HCT116 (cell line): ENCODE measurements at regions not wholly inside any gene's neighbourhood (a gene's known extent, or its start where the extent isn't known, plus 50 kb on each side); places are given as distances from the start of the nearest gene placed in this dataset.
A peak's percentile ranks its signal among the peaks of the same experiment; 100 is the strongest.

Experiments
- ATAC-seq: fragments of 200-7000 bp; cut with Tn5 transposase; 2 replicates; pipeline ENCODE4 v1.9.1; 2020; ENCODE audit warnings: mild to moderate bottlenecking, moderate library complexity
- BruUV-seq: library from RNA; stranded (reverse); fragments of 400-500 nt; replicated peaks from 2 replicates; lab custom pipeline; 2021; lab: Mats Ljungman, UMichigan
- CTCF ChIA-PET: fragments of 300-600 bp; sonication (Branson Sonifier 250); formaldehyde crosslinking; loops from one replicate; lab custom pipeline; 2021; ENCODE audit warnings: antibody characterized with exemption; lab: Charles Lee
- POLR2A ChIA-PET: fragments of 300-600, 350-600 bp; sonication (Branson Sonifier 250); formaldehyde crosslinking; loops from one replicate; lab custom pipeline; 2021; ENCODE audit warnings: antibody characterized with exemption; lab: Charles Lee
- RAD21 ChIA-PET, 2 experiments: fragments of 300-600 bp; sonication (Branson Sonifier 250); formaldehyde crosslinking; loops; one replicate each; lab custom pipeline; 2023; ENCODE audit warnings: low total read pairs in 2 of 2; ENCODE audit not compliant: uncharacterized antibody in 2 of 2, unreplicated experiment in 2 of 2, low non-redundant PET in 1 of 2; lab: Charles Lee
- DNase-seq: peaks from one replicate; pipeline ENCODE4 v3.0.0-alpha.2; 2010; ENCODE audit warnings: low read depth, low spot score
- H2AFZ ChIP-seq: fragments of 200-600 bp; shearing (Covaris generic), sonication (generic); 2 replicates; pipeline ENCODE4 v1.6.1; 2017; ENCODE audit warnings: low read depth, mixed run types, mixed read lengths, antibody characterized with exemption, low read length; ENCODE audit not compliant: poor library complexity, severe bottlenecking
- H3K27ac ChIP-seq: 2 replicates; pipeline ENCODE4 v1.5.1; 2012; ENCODE audit warnings: low read depth, low read length
- H3K27me3 ChIP-seq: fragments of 200-600 bp; sonication (generic); 2 replicates; pipeline ENCODE4 v1.6.1; 2016; ENCODE audit warnings: mixed run types, low read length, mixed read lengths; ENCODE audit not compliant: insufficient read depth
- H3K36me3 ChIP-seq, 2 experiments: fragments of 200-500 bp in 1 of 2; fragments of 200-600 bp in 1 of 2; sonication (Bioruptor generic) in 1 of 2; sonication (generic) in 1 of 2; 2 replicates each; pipeline versions ENCODE4 v1.5.1 to v1.6.1; 2014 to 2016; ENCODE audit warnings: low read length in 2 of 2, inconsistent platforms in 1 of 2, mixed read lengths in 1 of 2, mixed run types in 1 of 2; ENCODE audit not compliant: insufficient read depth in 2 of 2, control insufficient read depth in 1 of 2
- H3K4me1 ChIP-seq, 2 experiments: fragments of 200-600 bp in 1 of 2; sonication (generic) in 1 of 2; 2 replicates each; pipeline versions ENCODE4 v1.5.1 to v1.6.1; 2012 to 2017; ENCODE audit warnings: low read length in 2 of 2, inconsistent platforms in 1 of 2, mild to moderate bottlenecking in 1 of 2, mixed read lengths in 1 of 2, mixed run types in 1 of 2, moderate library complexity in 1 of 2; ENCODE audit not compliant: insufficient read depth in 2 of 2, control insufficient read depth in 1 of 2
- H3K4me2 ChIP-seq: fragments of 200-600 bp; sonication (generic); 2 replicates; pipeline ENCODE4 v1.6.1; 2017; ENCODE audit warnings: mixed run types, low read length, mixed read lengths
- H3K4me3 ChIP-seq, 2 experiments: fragments of 200-600 bp in 1 of 2; sonication (generic) in 1 of 2; replicated peaks in 1 of 2; 2 replicates each; pipeline ENCODE4 v1.5.1; 2011 to 2016; ENCODE audit warnings: low read length in 2 of 2, control low read depth in 1 of 2, low read depth in 1 of 2, mild to moderate bottlenecking in 1 of 2, mixed read lengths in 1 of 2, mixed run types in 1 of 2
- H3K79me2 ChIP-seq: fragments of 200-600 bp; sonication (generic); 2 replicates; pipeline ENCODE4 v1.6.1; 2017; ENCODE audit warnings: mild to moderate bottlenecking, mixed run types, low read length, moderate library complexity, mixed read lengths; ENCODE audit not compliant: insufficient read depth
- H3K9ac ChIP-seq: fragments of 200-600 bp; sonication (generic); 2 replicates; pipeline ENCODE4 v1.6.1; 2016; ENCODE audit warnings: low read length, mixed read lengths
- H3K9me2 ChIP-seq: fragments of 200-600 bp; sonication (generic), shearing (Covaris generic); 2 replicates; pipeline ENCODE4 v1.6.1; 2017; ENCODE audit warnings: mixed run types, mild to moderate bottlenecking, moderate library complexity; ENCODE audit not compliant: insufficient read depth
- H3K9me3 ChIP-seq, 2 experiments: fragments of 200-500 bp in 1 of 2; fragments of 200-600 bp in 1 of 2; sonication (Bioruptor generic) in 1 of 2; sonication (generic) in 1 of 2; 2 replicates each; pipeline ENCODE4 v1.6.1; 2014 to 2017; ENCODE audit warnings: low read length in 2 of 2, mixed read lengths in 2 of 2, inconsistent platforms in 1 of 2, low read depth in 1 of 2, mild to moderate bottlenecking in 1 of 2, mixed run types in 1 of 2, moderate library complexity in 1 of 2; ENCODE audit not compliant: control insufficient read depth in 1 of 2, insufficient read depth in 1 of 2
- H4K20me1 ChIP-seq: fragments of 200-600 bp; sonication (generic), shearing (Covaris generic); 2 replicates; pipeline ENCODE4 v1.6.1; 2017; ENCODE audit warnings: mixed run types, mild to moderate bottlenecking, moderate library complexity; ENCODE audit not compliant: insufficient read depth
- ATF3 ChIP-seq: IDR thresholded peaks from 2 replicates; pipeline ENCODE4 v1.6.1; 2012
- CEBPB ChIP-seq: IDR thresholded peaks from 2 replicates; pipeline ENCODE4 v1.6.1; 2012; ENCODE audit warnings: low read depth
- CTCF ChIP-seq, 3 experiments: fragments of 200-600 bp in 1 of 3; sonication (generic) in 1 of 3; IDR thresholded peaks in 2 of 3; conservative IDR thresholded peaks in 1 of 3; 2 replicates each; pipeline ENCODE4 v1.5.1; 2012 to 2017; ENCODE audit warnings: low read depth in 2 of 3, low read length in 2 of 3, antibody characterized with exemption in 1 of 3, borderline replicate concordance in 1 of 3, control low read depth in 1 of 3, mild to moderate bottlenecking in 1 of 3, mixed read lengths in 1 of 3, mixed run types in 1 of 3, moderate library complexity in 1 of 3; ENCODE audit not compliant: insufficient read depth in 1 of 3
- ELF1 ChIP-seq: IDR thresholded peaks from 2 replicates; pipeline ENCODE4 v1.6.1; 2012; ENCODE audit warnings: low read depth, borderline replicate concordance
- FOSL1 ChIP-seq: IDR thresholded peaks from 2 replicates; pipeline ENCODE4 v1.6.1; 2012; ENCODE audit warnings: low read depth
- JUND ChIP-seq: IDR thresholded peaks from 2 replicates; pipeline ENCODE4 v1.6.1; 2012
- RAD21 ChIP-seq: IDR thresholded peaks from 2 replicates; pipeline ENCODE4 v1.6.1; 2012; ENCODE audit warnings: low read depth, mild to moderate bottlenecking
- SRF ChIP-seq: IDR thresholded peaks from 2 replicates; pipeline ENCODE4 v1.6.1; 2012; ENCODE audit warnings: low read depth
- TCF7L2 ChIP-seq: IDR thresholded peaks from 2 replicates; pipeline ENCODE4 v1.7.0; 2011; ENCODE audit warnings: borderline replicate concordance, inconsistent platforms; ENCODE audit not compliant: insufficient read depth, insufficient read length; ENCODE audit errors: extremely low read depth
- ZNF274 ChIP-seq: fragments of 200-500 bp; sonication (Bioruptor generic); IDR thresholded peaks from 2 replicates; pipeline ENCODE4 v1.6.1; 2014; ENCODE audit warnings: mild to moderate bottlenecking, low read depth, low read length, inconsistent platforms
- intact Hi-C: fragments of 100-400 bp; cut with micrococcal nuclease; formaldehyde crosslinking; loops from 2 replicates; pipeline ENCODE4 v1.10.0; 2022

GRCh38 chr18:34350778-34351177, 126.1 kb upstream of the NOL4 start:
- CTCF ChIA-PET, result no interaction called here
- Histone ChIP-seq H3K36me3 (no peaks in the 10 kb centered on the region), H3K27ac (no peak overlapping the region), H3K4me1 (no peaks in the 10 kb centered on the region), H3K4me3 (no peak overlapping the region), H2AFZ (no peak overlapping the region), H3K79me2 (no peaks in the 10 kb centered on the region), H3K4me2 (no peak overlapping the region), H3K27me3 (no peaks in the 10 kb centered on the region), H3K9me2 (no peaks in the 10 kb centered on the region), H4K20me1 (no peaks in the 10 kb centered on the region), H3K9ac (no peak overlapping the region), H3K9me3 (peaks cover 0 to 7% of the 10 kb centered on the region in 2 experiments; a peak in 2 of 4 replicates)
- DNase-seq (no peak), ATAC-seq (no peak)
- TF ChIP-seq ZNF274 (no peak), JUND (no peak), CTCF (IDR thresholded peaks at IDR 0.05 in 2 of 3, conservative IDR thresholded peaks at IDR 0.05 in 1 of 3; ENCODE audit: borderline replicate concordance in 1 of 3, insufficient read depth in 1 of 3, low read depth in 2 of 3, low read length in 2 of 3) (no peak), SRF (no peak)
- no TSS peak for BruUV-seq
- POLR2A ChIA-PET, result no interaction called here
- RAD21 ChIA-PET, result no interaction called here
- intact Hi-C loops, result no loop called here

- H3K9me2 ChIP-seq, result no peaks in the 10 kb centered on the region
- no peak for TF ChIP-seq ELF1
- TF ChIP-seq FOSL1, result no peak
- TF ChIP-seq RAD21, result peak; percentile 18; the same call in 1 of the 2 replicates
- TF ChIP-seq CEBPB, result no peak
- no peak for TF ChIP-seq TCF7L2
- no peak for TF ChIP-seq ATF3
- no peak overlapping the region for H3K4me3 ChIP-seq
- H3K27me3 ChIP-seq, result no peaks in the 10 kb centered on the region
- BruUV-seq, result no TSS peak
- no peak overlapping the region for H3K27ac ChIP-seq
- RAD21 ChIA-PET, result no interaction called here
- intact Hi-C loops, result no loop called here
- no peaks in the 10 kb centered on the region for H3K79me2 ChIP-seq
- H3K9me3 ChIP-seq, result no peaks in the 10 kb centered on the region; a peak in 2 of 4 replicates
- no peaks in the 10 kb centered on the region for H3K36me3 ChIP-seq
- CTCF ChIA-PET, result no interaction called here
- POLR2A ChIA-PET, result no interaction called here
- H3K4me2 ChIP-seq, result no peak overlapping the region
- H3K9ac ChIP-seq, result no peak overlapping the region
- no peaks in the 10 kb centered on the region for H3K4me1 ChIP-seq
- H2AFZ ChIP-seq, result no peak overlapping the region
- H4K20me1 ChIP-seq, result no peaks in the 10 kb centered on the region
- DNase-seq (no peak), ATAC-seq (no peak)
Measured at GRCh38 chr18:34352385-34353163, 127.9 kb upstream of the NOL4 start.
